ENCODE measurements at regions not wholly inside any gene's neighbourhood (a gene's known extent, or its start where the extent isn't known, plus 50 kb on each side); places are given as distances from the start of the nearest gene placed in this dataset.

DNA sequence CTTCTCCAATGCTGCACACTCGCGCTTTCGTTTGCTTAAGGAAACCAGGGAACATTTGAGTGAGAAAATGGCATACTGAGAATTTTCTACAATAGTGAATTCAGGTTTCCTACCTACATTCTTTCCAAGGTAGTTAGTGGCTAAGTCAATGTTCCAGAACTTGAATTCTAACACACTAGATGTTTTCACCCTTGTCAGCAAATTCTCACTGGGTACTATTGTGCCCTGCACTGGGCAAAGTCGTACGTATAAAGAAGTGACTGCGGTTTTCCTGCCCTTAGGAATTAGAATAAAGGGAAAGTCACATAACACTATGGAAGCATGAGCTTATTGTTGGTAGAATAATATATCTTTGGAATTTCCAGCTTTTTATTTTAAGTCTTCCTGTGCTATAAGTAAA lies 119.2 kb upstream of the TNFSF11 start:
- Histone ChIP-seq H3K9me3 (ENCODE audit: insufficient read depth in 2 of 2, low read depth in 1 of 2, low read length in 1 of 2) (peaks cover 2 to 4% of the 10 kb centered on the region in 2 experiments; a peak in 1 of 4 replicates), H3K36me3 (ENCODE audit: control insufficient read depth in 2 of 4, insufficient read depth in 4 of 4, low read length in 3 of 4) (no peaks in the 10 kb centered on the region), H2BK15ac (ENCODE audit: low read length) (no peak overlapping the region), H3K4ac (replicated peaks; ENCODE audit: insufficient read length, low read depth, low read length) (no peak overlapping the region), H3K27ac (ENCODE audit: low read depth, low read length) (no peak overlapping the region), H4K5ac (ENCODE audit: insufficient read length, low read depth, low read length) (no peak overlapping the region), H3K18ac (ENCODE audit: extremely low read depth, low read length) (no peak overlapping the region), H3K56ac (replicated peaks; ENCODE audit: insufficient read length, low read depth, low read length) (no peak overlapping the region), H3K4me1 (replicated peaks in 1 of 4; ENCODE audit: control insufficient read depth in 3 of 4, insufficient read depth in 4 of 4, low read length in 3 of 4) (no peaks in the 10 kb centered on the region), H3K4me3 (ENCODE audit: extremely low read depth in 1 of 4, insufficient read depth in 2 of 4, low read depth in 3 of 4, low read length in 4 of 4) (no peak overlapping the region), H3K79me1 (ENCODE audit: low read depth, low read length) (no peaks in the 10 kb centered on the region), H3K79me2 (ENCODE audit: control insufficient read depth in 1 of 2, insufficient read depth in 2 of 2, low read length in 2 of 2) (no peaks in the 10 kb centered on the region), H4K20me1 (replicated peaks in 1 of 2; ENCODE audit: control insufficient read depth in 1 of 2, insufficient read depth in 2 of 2, low read length in 2 of 2) (no peaks in the 10 kb centered on the region), H3K9ac (replicated peaks in 1 of 4; ENCODE audit: extremely low read depth in 1 of 4, low read depth in 3 of 4, low read length in 3 of 4) (no peak overlapping the region), H2BK12ac (ENCODE audit: low read depth, low read length) (no peak overlapping the region), H3K14ac (ENCODE audit: insufficient read length) (no peak overlapping the region), H3K23me2 (ENCODE audit: low read depth, low read length) (no peaks in the 10 kb centered on the region), H3K23ac (ENCODE audit: insufficient read length) (no peak overlapping the region), H3K27me3 (replicated peaks in 1 of 4; ENCODE audit: control insufficient read depth in 3 of 4, extremely low read depth in 1 of 4, insufficient read depth in 3 of 4, low read length in 3 of 4) (no peaks in the 10 kb centered on the region), H2AK5ac (ENCODE audit: low read depth, low read length) (no peak overlapping the region), H2BK5ac (ENCODE audit: low read depth, low read length) (no peak overlapping the region), H2BK120ac (replicated peaks; ENCODE audit: low read depth, low read length) (no peak overlapping the region), H4K8ac (ENCODE audit: extremely low read depth, insufficient read depth, low read length) (no peak overlapping the region), H3K4me2 (ENCODE audit: insufficient read depth in 1 of 2, low read depth in 2 of 2, low read length in 2 of 2) (no peak overlapping the region), H2BK20ac (ENCODE audit: low read length) (no peak overlapping the region), H2AFZ (ENCODE audit: low read length) (no peak overlapping the region), H4K91ac (replicated peaks; ENCODE audit: insufficient read length, low read length) (no peak overlapping the region)
- 93% methylated on average over 6 of the region's 6 CpGs; no CpG with 5 or more reads in 1 of the 2 experiments for WGBS, 2 experiments (ENCODE audit: extremely low coverage in 1 of 2, insufficient coverage in 1 of 2, insufficient read length in 1 of 2, insufficient replicate concordance in 2 of 2, low coverage in 1 of 2, low lambda C conversion rate in 2 of 2, missing lambda C conversion rate in 1 of 2)
- DNase-seq (ENCODE audit: low read depth in 1 of 2, low spot score in 2 of 2) (no peak), FAIRE-seq (no peak)
- POLR2A ChIA-PET (ENCODE audit: partially characterized antibody): no interaction called here
- CTCF ChIA-PET (ENCODE audit: partially characterized antibody): no interaction called here
- TF ChIP-seq NANOG (IDR thresholded peaks at IDR 0.05; ENCODE audit: insufficient read depth, low read depth, low read length, poor library complexity, severe bottlenecking) (no peak), SIX5 (IDR thresholded peaks at IDR 0.05; ENCODE audit: low read depth, low read length) (no peak), NRF1 (IDR thresholded peaks at IDR 0.05; ENCODE audit: low read depth, low read length) (no peak), CREB1 (IDR thresholded peaks at IDR 0.05) (no peak), CHD2 (IDR thresholded peaks at IDR 0.05; ENCODE audit: low read length) (no peak), EP300 (IDR thresholded peaks at IDR 0.05; ENCODE audit: borderline replicate concordance in 1 of 2, low read depth in 2 of 2, low read length in 2 of 2) (no peak)
- TF ChIP-seq, protein P1, sequence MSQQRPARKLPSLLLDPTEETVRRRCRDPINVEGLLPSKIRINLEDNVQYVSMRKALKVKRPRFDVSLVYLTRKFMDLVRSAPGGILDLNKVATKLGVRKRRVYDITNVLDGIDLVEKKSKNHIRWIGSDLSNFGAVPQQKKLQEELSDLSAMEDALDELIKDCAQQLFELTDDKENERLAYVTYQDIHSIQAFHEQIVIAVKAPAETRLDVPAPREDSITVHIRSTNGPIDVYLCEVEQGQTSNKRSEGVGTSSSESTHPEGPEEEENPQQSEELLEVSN (IDR thresholded peaks at IDR 0.05): no peak

Data from H1 (cell line).